ENCODE measurements at regions not wholly inside any gene's neighbourhood (a gene's known extent, or its start where the extent isn't known, plus 50 kb on each side); places are given as distances from the start of the nearest gene placed in this dataset.

DNA sequence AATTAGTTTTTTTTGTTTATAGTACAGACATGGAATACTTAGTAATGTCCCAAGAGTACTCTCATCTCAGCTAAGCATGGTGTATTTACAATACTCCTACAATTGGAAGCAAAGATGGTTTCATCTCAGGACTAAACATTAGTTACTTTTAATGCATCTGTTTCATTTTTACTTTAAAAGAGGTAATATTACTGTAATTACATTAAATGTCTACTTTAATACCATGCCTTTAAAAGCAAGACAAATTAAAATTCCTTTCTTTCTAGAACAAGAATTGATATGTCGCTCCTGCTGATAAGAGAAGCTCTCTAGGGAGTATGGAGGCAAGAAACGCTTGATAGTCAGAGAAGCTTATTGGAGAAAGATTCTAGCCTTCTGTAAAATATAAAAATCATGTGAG lies 284.9 kb upstream of the ADAMTS5 start:
- no peaks in the 10 kb centered on the region for H3F3A ChIP-seq (ENCODE audit: insufficient read depth)
- TF ChIP-seq EZH2phosphoT487 (conservative IDR thresholded peaks at IDR 0.05; ENCODE audit: low read length), result no peak
- TF ChIP-seq, protein P1, sequence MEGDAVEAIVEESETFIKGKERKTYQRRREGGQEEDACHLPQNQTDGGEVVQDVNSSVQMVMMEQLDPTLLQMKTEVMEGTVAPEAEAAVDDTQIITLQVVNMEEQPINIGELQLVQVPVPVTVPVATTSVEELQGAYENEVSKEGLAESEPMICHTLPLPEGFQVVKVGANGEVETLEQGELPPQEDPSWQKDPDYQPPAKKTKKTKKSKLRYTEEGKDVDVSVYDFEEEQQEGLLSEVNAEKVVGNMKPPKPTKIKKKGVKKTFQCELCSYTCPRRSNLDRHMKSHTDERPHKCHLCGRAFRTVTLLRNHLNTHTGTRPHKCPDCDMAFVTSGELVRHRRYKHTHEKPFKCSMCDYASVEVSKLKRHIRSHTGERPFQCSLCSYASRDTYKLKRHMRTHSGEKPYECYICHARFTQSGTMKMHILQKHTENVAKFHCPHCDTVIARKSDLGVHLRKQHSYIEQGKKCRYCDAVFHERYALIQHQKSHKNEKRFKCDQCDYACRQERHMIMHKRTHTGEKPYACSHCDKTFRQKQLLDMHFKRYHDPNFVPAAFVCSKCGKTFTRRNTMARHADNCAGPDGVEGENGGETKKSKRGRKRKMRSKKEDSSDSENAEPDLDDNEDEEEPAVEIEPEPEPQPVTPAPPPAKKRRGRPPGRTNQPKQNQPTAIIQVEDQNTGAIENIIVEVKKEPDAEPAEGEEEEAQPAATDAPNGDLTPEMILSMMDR (IDR thresholded peaks at IDR 0.05; ENCODE audit: insufficient read depth, low read length, poor library complexity, severe bottlenecking), result no peak
- H4K20me1 ChIP-seq (ENCODE audit: low read depth, low read length), result no peaks in the 10 kb centered on the region
- H3K36me3 ChIP-seq (ENCODE audit: low read length), result no peaks in the 10 kb centered on the region
- no peak overlapping the region for H3K4me2 ChIP-seq (ENCODE audit: low read depth, low read length, poor library complexity, severe bottlenecking)
- no peaks in the 10 kb centered on the region for H3K27me3 ChIP-seq (ENCODE audit: low read length)
- H3K9me3 ChIP-seq (ENCODE audit: insufficient read depth, low read length), result no peaks in the 10 kb centered on the region
- H2AFZ ChIP-seq (ENCODE audit: low read depth, low read length, severe bottlenecking), result no peak overlapping the region
- no peaks in the 10 kb centered on the region for H3K79me2 ChIP-seq (ENCODE audit: insufficient read depth, low read length)
- H3K9ac ChIP-seq (ENCODE audit: low read length), result no peak overlapping the region
- H3K27ac ChIP-seq (ENCODE audit: low read depth, low read length), result no peak overlapping the region
- H3K9me2 ChIP-seq (replicated peaks; ENCODE audit: insufficient read depth, low read length), result no peaks in the 10 kb centered on the region
- H3K4me3 ChIP-seq (ENCODE audit: insufficient read depth, low read length, poor library complexity, severe bottlenecking), result no peak overlapping the region

DNA sequence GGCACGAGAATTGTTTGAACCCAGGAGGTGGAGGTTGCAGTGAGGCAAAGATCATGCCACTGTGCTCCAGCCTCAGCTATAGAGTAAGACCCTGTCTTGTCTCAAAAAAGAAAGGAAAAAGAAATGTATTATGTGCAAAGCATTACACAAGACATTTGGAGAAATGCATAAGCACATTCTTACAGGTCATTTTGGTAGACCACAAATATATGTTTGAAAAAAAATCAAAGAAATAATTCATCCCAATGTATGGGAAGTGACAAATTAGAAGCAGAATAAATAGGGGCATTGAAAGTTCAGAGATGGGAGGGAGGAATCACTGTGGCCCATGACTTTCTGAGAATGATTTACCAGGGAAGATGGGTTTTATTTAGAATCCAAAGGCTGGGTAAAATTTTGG lies 283.5 kb upstream of the ADAMTS5 start:
- H3K9me2 ChIP-seq (replicated peaks; ENCODE audit: insufficient read depth, low read length), result no peaks in the 10 kb centered on the region
- H3K9ac ChIP-seq (ENCODE audit: low read length), result no peak overlapping the region
- H3K4me2 ChIP-seq (ENCODE audit: low read depth, low read length, poor library complexity, severe bottlenecking), result no peak overlapping the region
- no peaks in the 10 kb centered on the region for H3K79me2 ChIP-seq (ENCODE audit: insufficient read depth, low read length)
- TF ChIP-seq, protein P1 (IDR thresholded peaks at IDR 0.05; ENCODE audit: insufficient read depth, low read length, poor library complexity, severe bottlenecking), result no peak
- no peak for TF ChIP-seq EZH2phosphoT487 (conservative IDR thresholded peaks at IDR 0.05; ENCODE audit: low read length)
- H3K27me3 ChIP-seq (ENCODE audit: low read length), result no peaks in the 10 kb centered on the region
- H3F3A ChIP-seq (ENCODE audit: insufficient read depth), result no peaks in the 10 kb centered on the region
- H3K9me3 ChIP-seq (ENCODE audit: insufficient read depth, low read length), result no peaks in the 10 kb centered on the region
- no peak overlapping the region for H3K27ac ChIP-seq (ENCODE audit: low read depth, low read length)
- no peak overlapping the region for H2AFZ ChIP-seq (ENCODE audit: low read depth, low read length, severe bottlenecking)
- H4K20me1 ChIP-seq (ENCODE audit: low read depth, low read length), result no peaks in the 10 kb centered on the region
- no peak overlapping the region for H3K4me3 ChIP-seq (ENCODE audit: insufficient read depth, low read length, poor library complexity, severe bottlenecking)
- H3K36me3 ChIP-seq (ENCODE audit: low read length), result no peaks in the 10 kb centered on the region

DNA sequence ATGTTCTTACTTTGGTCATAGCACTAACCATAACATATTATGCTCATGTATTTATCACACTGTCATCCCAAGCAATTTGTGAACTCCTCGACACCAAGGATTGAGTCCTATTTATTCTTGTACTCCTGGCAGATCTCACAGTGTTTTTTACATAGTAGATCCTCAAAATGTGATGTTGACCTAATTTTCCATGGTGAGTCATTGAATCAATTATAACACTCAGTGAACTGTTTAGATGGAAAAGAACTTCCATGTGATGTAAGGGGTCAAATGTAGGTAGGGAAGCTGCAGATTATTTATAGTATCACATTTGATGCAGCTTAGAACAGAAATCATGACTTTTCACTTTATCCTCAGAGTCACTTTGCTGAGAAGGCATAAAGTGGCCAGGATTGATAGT lies 281.9 kb upstream of the ADAMTS5 start:
- Histone ChIP-seq H3K9ac (ENCODE audit: low read length) (no peak overlapping the region), H3K27me3 (ENCODE audit: low read length) (no peaks in the 10 kb centered on the region), H3K36me3 (ENCODE audit: low read length) (no peaks in the 10 kb centered on the region), H3F3A (ENCODE audit: insufficient read depth) (no peaks in the 10 kb centered on the region), H3K9me2 (replicated peaks; ENCODE audit: insufficient read depth, low read length) (no peaks in the 10 kb centered on the region), H3K79me2 (ENCODE audit: insufficient read depth, low read length) (no peaks in the 10 kb centered on the region), H2AFZ (ENCODE audit: low read depth, low read length, severe bottlenecking) (no peak overlapping the region), H3K4me2 (ENCODE audit: low read depth, low read length, poor library complexity, severe bottlenecking) (no peak overlapping the region), H3K9me3 (ENCODE audit: insufficient read depth, low read length) (no peaks in the 10 kb centered on the region), H3K27ac (ENCODE audit: low read depth, low read length) (no peak overlapping the region), H4K20me1 (ENCODE audit: low read depth, low read length) (no peaks in the 10 kb centered on the region), H3K4me3 (ENCODE audit: insufficient read depth, low read length, poor library complexity, severe bottlenecking) (no peak overlapping the region)
- TF ChIP-seq, protein P1 (IDR thresholded peaks at IDR 0.05; ENCODE audit: insufficient read depth, low read length, poor library complexity, severe bottlenecking), result no peak
- no peak for TF ChIP-seq EZH2phosphoT487 (conservative IDR thresholded peaks at IDR 0.05; ENCODE audit: low read length)
